ENCODE measurements at regions not wholly inside any gene's neighbourhood (a gene's known extent, or its start where the extent isn't known, plus 50 kb on each side); places are given as distances from the start of the nearest gene placed in this dataset.

GRCh38 chr14:64639340-64639821 is 64.8 kb upstream of the PLEKHG3 start:
- ChIA-PET CTCF (interaction anchor here (0.9 to 2.0 kb wide), 4 partner anchors 10 to 295 kb away, joined by 3 to 5 read pairs (median 4); no protein-coding TSS in a partner anchor), POLR2A (no interaction called here)
- TF ChIP-seq CTCF (IDR thresholded peaks at IDR 0.05; ENCODE audit: control extremely low read depth, extremely low read depth, low read depth, missing control alignments), result no peak
- DNase-seq (ENCODE audit: extremely low spot score), result no peak

- ChIA-PET CTCF (interaction anchor here (2.0 kb wide), 1 partner anchor 11 kb away, joined by 5 read pairs; no protein-coding TSS in a partner anchor), POLR2A (no interaction called here)
- DNase-seq (ENCODE audit: extremely low spot score), result no peak
- no peak for TF ChIP-seq CTCF (IDR thresholded peaks at IDR 0.05; ENCODE audit: control extremely low read depth, extremely low read depth, low read depth, missing control alignments)
Measured at GRCh38 chr14:64640839-64641238, 63.4 kb upstream of the PLEKHG3 start.

GRCh38 chr14:64641760-64642159 is 62.5 kb upstream of the PLEKHG3 start:
- CTCF ChIA-PET, result no interaction called here
- POLR2A ChIA-PET, result no interaction called here
- no peak for TF ChIP-seq CTCF (IDR thresholded peaks at IDR 0.05; ENCODE audit: control extremely low read depth, extremely low read depth, low read depth, missing control alignments)
- DNase-seq (ENCODE audit: extremely low spot score), result no peak

GRCh38 chr14:64643709-64644108 is 60.5 kb upstream of the PLEKHG3 start:
- no peak for TF ChIP-seq CTCF (IDR thresholded peaks at IDR 0.05; ENCODE audit: control extremely low read depth, extremely low read depth, low read depth, missing control alignments)
- ChIA-PET CTCF (interaction anchor here (1.7 kb wide), 1 partner anchor 15 kb away, joined by 5 read pairs; no protein-coding TSS in a partner anchor), POLR2A (no interaction called here)
- DNase-seq (ENCODE audit: extremely low spot score), result no peak

GRCh38 chr14:64644629-64645028 is 59.6 kb upstream of the PLEKHG3 start:
- ChIA-PET CTCF (interaction anchor here (1.3 kb wide), 1 partner anchor 302 kb away, joined by 3 read pairs; no protein-coding TSS in a partner anchor), POLR2A (no interaction called here)
- no peak for TF ChIP-seq CTCF (IDR thresholded peaks at IDR 0.05; ENCODE audit: control extremely low read depth, extremely low read depth, low read depth, missing control alignments)
- DNase-seq (ENCODE audit: extremely low spot score), result no peak

- ChIA-PET CTCF (interaction anchor here (1.3 to 1.7 kb wide), 2 partner anchors 9 to 302 kb away, joined by 3 to 11 read pairs; no protein-coding TSS in a partner anchor), POLR2A (no interaction called here)
- no peak for DNase-seq (ENCODE audit: extremely low spot score)
- no peak for TF ChIP-seq CTCF (IDR thresholded peaks at IDR 0.05; ENCODE audit: control extremely low read depth, extremely low read depth, low read depth, missing control alignments)
Measured at GRCh38 chr14:64645220-64645892, 58.9 kb upstream of the PLEKHG3 start.

Data from GM10248 (cell line).